NCI-H2107 (cell line): ENCODE measurements at regions not wholly inside any gene's neighbourhood (a gene's known extent, or its start where the extent isn't known, plus 50 kb on each side); places are given as distances from the start of the nearest gene placed in this dataset.
"Not testable (repeated sequence)": the region's sequence is repeated elsewhere in the genome, so short reads cannot be mapped to it uniquely, and the experiment has no call there.

ENCODE experiments used
- DNase-seq: peaks from one replicate; lab custom pipeline; 2025; lab: John Stamatoyannopoulos, UW

- no peak for DNase-seq
Observed at GRCh38 chr4:183816077-183816476, 89.0 kb upstream of the STOX2 start.

- no peak for DNase-seq
Observed at GRCh38 chr4:183816882-183817509, 88.1 kb upstream of the STOX2 start.

DNA sequence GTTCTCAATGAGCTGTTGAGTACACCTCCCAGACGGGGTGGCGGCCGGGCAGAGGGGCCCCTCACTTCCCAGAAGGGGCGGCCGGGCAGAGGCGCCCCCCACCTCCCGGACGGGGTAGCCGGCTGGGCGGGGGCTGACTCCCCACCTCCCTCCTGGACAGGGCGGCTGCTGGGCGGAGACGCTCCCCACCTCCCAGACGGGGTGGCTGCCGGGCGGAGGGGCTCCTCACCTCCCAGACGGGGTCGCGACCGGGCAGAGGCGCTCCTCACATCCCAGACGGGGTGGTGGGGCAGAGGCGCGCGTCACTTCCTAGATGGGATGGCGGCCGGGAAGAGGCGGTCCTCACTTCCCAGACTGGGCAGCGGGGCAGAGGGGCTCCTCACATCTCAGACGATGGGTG, 86.5 kb upstream of the STOX2 start:
- not testable (repeated sequence) for DNase-seq

DNA sequence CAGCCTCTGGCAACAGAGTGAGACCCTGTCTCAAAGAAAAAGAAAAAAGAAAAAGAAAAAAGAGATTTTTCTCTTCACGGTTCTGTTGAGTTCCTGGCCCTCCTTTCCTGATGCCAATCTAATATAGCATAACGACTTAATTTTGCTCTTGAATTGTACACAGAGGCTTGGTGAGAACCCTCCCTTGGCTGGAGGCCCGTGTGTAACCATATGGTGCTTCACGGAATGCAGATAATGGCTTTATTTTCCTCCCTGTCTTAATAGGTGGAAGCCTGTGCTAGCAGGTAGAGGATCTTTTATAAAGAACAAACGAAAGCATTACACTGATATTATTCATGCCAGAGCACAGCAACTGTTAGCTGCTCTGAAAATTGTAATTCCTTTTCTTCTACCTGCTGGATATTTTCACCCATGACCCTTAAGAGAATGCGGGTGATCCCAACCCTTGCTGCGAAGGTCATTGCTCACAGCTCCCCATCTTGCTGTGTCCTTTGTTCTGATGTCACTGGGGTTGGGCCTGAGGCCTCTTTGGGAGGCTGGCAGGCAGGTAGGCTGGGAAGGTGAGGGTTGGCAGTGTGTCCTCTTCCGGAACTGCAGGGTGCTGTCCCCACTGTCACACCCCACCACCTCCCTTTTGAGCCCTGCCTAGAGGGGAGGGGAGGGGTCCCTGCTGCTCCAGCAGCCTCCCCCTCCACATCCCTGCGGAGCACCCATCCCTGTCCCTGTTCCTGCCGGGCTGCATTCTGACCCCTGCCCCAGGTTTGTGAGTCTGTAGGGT, 83.8 kb upstream of the STOX2 start:
- DNase-seq: no peak

DNA sequence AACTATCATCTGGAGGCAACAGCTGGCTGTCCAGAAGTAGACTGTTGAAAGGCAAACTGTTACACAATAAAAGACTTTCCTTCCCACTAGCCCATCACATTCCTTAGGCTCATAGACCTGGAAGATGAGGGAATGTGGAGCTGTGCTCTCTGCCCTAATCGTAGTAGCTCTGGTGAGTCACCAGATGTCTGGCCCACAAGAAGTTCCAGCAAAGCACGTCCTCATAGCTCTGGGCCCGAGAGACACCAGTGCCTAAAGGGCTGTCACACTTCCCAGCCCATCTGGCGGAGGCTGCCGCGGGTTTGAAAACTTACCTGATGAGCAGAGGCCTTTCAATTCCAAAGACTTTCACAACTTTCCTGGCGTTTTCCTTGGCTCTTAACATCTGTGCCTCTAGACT, 81.7 kb upstream of the STOX2 start:
- no peak for DNase-seq

- DNase-seq: no peak
Observed at GRCh38 chr4:183825346-183825745, 79.8 kb upstream of the STOX2 start.

GRCh38 chr4:183826461-183826860, 78.6 kb upstream of the STOX2 start:
- no peak for DNase-seq

GRCh38 chr4:183828125-183828524, 77.0 kb upstream of the STOX2 start:
- DNase-seq: no peak

DNA sequence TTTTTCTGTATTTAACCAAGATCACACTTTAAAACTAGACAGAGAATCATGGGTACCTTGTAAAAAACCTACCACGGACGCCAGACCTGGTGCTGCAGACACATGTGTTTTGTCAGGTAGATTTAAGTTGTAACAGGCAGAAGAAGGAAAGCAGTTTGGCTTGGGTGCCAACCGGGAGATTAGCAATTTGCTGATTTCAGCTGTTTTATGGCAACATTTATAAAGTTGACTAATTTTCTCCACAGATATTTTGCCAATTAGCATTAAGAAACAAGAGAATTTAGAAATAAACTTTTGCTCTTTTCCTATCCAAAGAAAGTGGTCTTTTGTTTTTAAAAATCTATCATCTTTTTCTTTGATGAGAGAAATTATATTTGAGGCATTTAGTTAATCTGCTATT, 76.3 kb upstream of the STOX2 start:
- no peak for DNase-seq

DNA sequence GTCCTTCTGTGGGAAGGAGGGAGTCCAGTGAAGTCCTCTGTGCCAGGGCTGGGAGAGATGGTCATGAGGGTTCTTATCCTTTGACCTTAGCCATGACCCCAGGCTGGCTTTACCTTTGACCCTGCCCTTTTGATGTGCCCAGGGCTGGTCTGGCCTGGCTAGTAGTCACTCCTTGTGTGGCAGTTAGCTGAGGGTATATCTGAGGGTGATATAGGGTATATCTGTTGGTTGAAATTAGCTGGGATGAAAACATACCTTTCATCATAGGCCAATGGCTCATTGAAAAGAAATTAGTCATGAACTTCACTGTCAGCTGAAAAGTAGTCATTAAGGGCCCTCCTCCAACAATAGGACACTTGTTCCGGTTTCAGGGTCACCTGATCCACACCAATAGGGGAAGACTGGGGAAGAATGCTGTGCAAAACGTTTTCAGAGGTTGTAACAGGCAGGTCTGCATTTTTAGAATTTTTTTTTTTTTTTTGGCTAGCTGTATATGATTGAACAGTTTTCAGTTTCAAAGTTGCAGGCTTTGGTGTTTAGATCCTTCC, 74.6 kb upstream of the STOX2 start:
- DNase-seq: no peak

DNA sequence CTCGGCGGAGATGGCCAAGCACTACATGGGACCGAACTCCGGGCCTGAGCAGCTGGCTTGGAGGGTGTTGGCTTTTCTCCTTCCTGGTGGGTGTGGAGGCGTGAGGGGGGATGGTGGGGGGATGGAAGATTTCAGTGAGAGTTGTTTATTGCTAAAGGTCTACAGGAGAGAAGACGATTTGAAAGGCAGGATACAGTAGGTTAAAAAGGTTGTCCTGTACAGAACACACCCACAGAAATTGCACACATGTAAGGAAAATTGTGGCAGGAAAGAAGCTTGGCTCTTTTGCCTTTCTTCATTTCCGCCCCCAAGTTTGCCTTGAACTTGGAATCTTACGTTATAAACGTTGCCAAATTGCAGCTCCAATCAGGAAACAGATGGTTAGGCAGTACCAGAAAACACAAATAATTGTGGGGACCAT, 74.1 kb upstream of the STOX2 start:
- DNase-seq: no peak

GRCh38 chr4:183831683-183832082, 73.4 kb upstream of the STOX2 start:
- no peak for DNase-seq

- no peak for DNase-seq
Observed at GRCh38 chr4:183832776-183833450, 72.2 kb upstream of the STOX2 start.

GRCh38 chr4:183834252-183834651, 70.9 kb upstream of the STOX2 start:
- no peak for DNase-seq

DNA sequence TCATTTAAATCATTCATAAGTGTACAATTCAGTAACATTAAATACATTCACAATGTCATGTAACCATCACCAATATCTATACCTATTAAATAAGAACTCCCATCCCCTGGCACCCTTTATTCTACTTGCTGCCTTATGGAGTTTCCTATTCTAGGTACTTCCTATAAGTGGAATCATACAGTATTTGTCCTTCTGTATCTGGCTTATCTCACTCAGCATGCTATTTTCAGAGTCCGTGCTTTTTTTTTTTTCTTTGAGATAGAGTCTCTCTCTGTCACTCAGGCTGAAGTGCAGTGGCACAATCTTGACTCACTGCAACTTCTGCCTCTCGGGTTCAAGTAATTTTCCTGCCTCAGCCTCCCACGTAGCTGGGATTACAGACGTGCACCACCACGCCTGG, 67.9 kb upstream of the STOX2 start:
- DNase-seq: no peak

DNA sequence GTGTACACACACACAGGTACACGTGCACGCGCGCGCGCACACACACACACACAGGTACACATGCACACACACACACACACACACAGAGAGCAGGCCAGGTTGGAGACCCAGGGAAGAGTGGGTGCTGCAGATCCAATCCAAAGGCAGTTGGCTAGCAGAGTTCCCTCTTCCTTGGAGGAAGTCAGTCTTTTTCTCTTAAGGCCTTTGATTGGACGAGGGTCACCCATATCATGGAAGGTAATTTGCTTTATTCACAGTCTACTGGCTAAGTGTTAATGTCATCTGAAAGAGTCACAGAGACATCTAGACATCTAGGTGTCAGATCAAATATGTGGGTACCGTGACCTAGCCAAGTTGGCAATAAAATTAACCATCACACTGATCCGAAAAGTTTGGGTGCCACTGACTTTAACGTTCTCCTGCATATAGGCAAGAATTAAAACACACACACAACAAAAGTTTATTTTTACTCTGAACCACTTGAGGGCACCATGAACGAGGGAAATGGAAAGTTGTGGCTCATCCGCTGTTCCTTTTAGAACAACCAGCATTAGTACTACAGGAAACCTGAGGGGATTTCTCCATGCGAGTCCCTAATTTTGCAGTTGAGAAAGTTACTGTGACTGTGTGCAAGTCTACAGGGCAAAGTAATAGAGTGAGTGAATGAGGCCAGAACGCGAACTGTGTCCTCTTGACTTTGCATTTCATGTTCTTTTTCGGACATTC, 66.0 kb upstream of the STOX2 start:
- no peak for DNase-seq

DNA sequence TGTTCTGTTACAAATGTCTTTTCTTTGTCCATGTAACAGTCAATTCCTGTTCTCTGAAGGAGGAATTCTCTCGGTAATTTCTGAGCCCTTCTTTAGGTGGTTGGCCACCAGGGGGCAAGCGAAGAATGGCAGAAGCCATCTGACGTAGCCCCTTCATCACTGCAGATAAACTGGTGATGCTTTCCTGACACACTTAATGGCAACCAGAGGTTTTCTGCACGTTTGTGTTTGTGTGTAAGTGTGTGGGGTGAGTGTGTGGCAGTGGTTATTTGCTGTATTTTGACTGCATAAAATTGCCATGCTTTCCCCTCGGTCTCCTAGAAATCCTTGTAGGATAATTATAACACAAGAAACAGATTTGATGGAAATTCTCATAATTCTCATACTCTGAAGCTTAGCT, 64.8 kb upstream of the STOX2 start:
- DNase-seq: peak; percentile 45

DNA sequence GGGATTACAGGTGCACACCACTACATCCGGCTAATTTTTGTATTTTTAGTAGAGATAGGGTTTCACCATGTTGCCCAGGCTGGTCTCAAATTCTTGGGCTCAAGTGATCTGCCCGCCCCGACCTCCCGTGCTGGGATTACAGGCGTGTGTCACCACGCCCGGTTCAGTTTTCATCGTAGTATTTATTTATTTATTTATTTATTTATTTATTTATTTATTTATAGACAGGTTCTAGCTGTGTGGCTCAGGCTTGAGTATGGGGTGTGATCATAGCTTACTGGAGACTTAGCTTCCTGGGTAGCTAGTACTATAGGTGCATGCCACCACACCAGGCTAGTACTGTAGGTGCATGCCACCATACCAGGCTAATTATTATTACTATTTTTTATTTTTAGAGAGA, 64.1 kb upstream of the STOX2 start:
- DNase-seq: no peak

- no peak for DNase-seq
Observed at GRCh38 chr4:183842129-183842528, 63.0 kb upstream of the STOX2 start.

DNA sequence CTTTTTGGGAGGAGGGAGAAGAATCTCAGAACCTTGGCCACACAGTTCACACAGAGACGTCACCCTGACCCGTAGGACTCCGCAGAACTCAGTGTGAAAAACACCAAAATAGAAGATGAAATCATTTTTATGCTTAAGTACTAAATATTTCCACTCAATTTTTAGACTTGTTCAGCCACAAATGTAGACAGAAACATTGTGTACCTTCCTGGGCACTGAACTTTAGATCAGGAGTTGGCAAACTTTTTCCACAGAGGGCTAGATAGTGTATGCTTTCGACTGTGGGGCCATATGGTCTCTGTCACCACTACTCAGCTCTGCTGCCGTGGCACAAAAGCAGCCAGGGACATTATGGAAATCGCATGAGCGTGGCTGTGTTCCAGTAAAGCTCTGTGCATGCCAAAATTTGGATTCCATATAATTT, 61.8 kb upstream of the STOX2 start:
- DNase-seq: no peak

DNA sequence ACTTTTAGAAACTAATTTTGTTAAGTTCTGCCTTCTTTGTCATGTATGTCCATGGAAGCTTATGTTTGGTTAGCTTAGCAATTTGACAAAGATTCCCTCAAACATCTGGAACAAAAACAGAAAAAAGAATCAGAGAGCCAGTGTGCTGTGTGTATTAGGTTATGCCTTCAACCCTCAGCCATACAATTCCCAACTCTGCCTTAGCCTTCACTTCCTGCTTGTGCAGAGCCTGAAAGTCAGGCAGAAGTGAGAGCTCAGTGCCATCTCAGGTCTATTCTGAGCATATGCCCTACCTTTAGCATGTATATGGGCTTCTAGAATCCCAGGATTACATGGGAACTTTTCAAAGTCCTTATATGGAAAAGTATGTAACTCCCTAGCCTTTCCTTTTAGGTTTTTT, 58.2 kb upstream of the STOX2 start:
- DNase-seq: no peak

- DNase-seq: no peak
Observed at GRCh38 chr4:183848805-183849204, 56.3 kb upstream of the STOX2 start.
